ENCODE measurements at regions not wholly inside any gene's neighbourhood (a gene's known extent, or its start where the extent isn't known, plus 50 kb on each side); places are given as distances from the start of the nearest gene placed in this dataset.

DNA sequence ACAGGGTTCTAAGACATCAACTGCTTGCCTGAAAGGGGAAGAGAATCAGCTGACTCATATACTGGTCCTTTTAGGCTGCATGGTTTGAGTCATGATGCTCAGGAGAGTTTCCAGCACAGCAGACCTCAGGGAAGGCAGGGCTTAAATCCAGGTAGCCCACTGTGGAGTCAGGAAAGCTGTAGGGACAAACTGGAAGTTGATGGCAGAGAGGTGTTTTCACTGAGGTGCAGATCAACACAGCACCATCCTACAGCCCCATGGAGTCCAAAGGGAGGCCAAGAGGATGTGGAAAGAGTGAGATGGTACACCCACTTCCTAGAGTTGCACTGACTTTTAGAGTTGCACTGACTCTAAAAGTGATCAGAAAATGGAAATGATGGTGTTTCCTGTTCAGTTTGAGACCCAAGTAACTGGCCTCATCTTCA lies 252.4 kb upstream of the DUSP10 start:
- H3K27ac Mint-ChIP-seq (ENCODE audit: unreplicated experiment): no peak overlapping the region
- H3K27me3 Mint-ChIP-seq (ENCODE audit: insufficient read depth, unreplicated experiment): no peaks in the 10 kb centered on the region
- H3K4me3 ChIP-seq (ENCODE audit: low read depth, low read length): no peak overlapping the region
- intact Hi-C loops (cut with micrococcal nuclease; ENCODE audit: unreplicated experiment): loop anchor here (10.0 kb wide), 1 partner anchor 249 kb away; the partner anchor contains the start of gene DUSP10
- no peaks in the 10 kb centered on the region for H3K4me1 ChIP-seq
- no peaks in the 10 kb centered on the region for H3K4me1 Mint-ChIP-seq (ENCODE audit: low read depth, unreplicated experiment)
- DNase-seq: no peak
- no peaks in the 10 kb centered on the region for H3K27me3 ChIP-seq (replicated peaks; ENCODE audit: control insufficient read depth, insufficient read depth, low read length)
- BruUV-seq (replicated peaks): no TSS peak
- H3K9me3 ChIP-seq: no peaks in the 10 kb centered on the region
- no peaks in the 10 kb centered on the region for H3K9me3 Mint-ChIP-seq (ENCODE audit: unreplicated experiment)
- H3K4me3 Mint-ChIP-seq (ENCODE audit: unreplicated experiment): no peak overlapping the region
- ChIA-PET CTCF (no interaction called here), POLR2A (no interaction called here)
- TF ChIP-seq, protein P1, sequence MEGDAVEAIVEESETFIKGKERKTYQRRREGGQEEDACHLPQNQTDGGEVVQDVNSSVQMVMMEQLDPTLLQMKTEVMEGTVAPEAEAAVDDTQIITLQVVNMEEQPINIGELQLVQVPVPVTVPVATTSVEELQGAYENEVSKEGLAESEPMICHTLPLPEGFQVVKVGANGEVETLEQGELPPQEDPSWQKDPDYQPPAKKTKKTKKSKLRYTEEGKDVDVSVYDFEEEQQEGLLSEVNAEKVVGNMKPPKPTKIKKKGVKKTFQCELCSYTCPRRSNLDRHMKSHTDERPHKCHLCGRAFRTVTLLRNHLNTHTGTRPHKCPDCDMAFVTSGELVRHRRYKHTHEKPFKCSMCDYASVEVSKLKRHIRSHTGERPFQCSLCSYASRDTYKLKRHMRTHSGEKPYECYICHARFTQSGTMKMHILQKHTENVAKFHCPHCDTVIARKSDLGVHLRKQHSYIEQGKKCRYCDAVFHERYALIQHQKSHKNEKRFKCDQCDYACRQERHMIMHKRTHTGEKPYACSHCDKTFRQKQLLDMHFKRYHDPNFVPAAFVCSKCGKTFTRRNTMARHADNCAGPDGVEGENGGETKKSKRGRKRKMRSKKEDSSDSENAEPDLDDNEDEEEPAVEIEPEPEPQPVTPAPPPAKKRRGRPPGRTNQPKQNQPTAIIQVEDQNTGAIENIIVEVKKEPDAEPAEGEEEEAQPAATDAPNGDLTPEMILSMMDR (IDR thresholded peaks at IDR 0.05; ENCODE audit: insufficient read depth in 1 of 2, low read depth in 1 of 2, low read length in 1 of 2, severe bottlenecking in 1 of 2, unreplicated experiment in 1 of 2): no peak
- no peaks in the 10 kb centered on the region for H3K36me3 Mint-ChIP-seq (ENCODE audit: insufficient read depth, unreplicated experiment)
- no peaks in the 10 kb centered on the region for H3K36me3 ChIP-seq (ENCODE audit: control insufficient read depth, insufficient read depth, low read length)

GRCh38 chr1:221993444-221993948 lies 251.6 kb upstream of the DUSP10 start:
- BruUV-seq (replicated peaks): no TSS peak

DNA sequence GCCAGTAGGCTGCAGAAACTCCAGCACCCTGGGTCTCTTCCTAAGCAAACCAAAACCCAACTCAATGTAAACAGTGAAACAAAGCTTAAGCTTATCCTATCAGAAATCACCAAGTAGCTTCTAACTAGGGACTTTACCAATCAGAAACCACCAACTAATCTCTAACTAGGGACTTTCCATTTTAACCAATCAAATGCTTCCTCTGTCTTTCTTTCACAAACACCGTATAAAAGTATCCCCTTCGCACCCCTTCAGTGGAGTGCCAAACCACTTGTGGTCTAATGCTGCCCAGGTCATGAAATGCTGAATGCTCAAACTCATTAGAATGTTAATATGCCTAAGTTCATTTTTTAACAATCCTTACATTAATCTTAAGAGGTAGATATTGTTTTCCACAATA lies 250.5 kb upstream of the DUSP10 start:
- intact Hi-C loops (cut with micrococcal nuclease; ENCODE audit: unreplicated experiment): loop anchor here (10.0 kb wide), 1 partner anchor 248 kb away; the partner anchor contains the start of gene DUSP10
- H3K4me3 ChIP-seq (ENCODE audit: low read depth, low read length): no peak overlapping the region
- no peaks in the 10 kb centered on the region for H3K4me1 ChIP-seq
- no TSS peak for BruUV-seq (replicated peaks)
- Mint-ChIP-seq H3K27ac (ENCODE audit: unreplicated experiment) (no peak overlapping the region), H3K4me3 (ENCODE audit: unreplicated experiment) (no peak overlapping the region), H3K27me3 (ENCODE audit: insufficient read depth, unreplicated experiment) (no peaks in the 10 kb centered on the region), H3K4me1 (ENCODE audit: low read depth, unreplicated experiment) (no peaks in the 10 kb centered on the region), H3K36me3 (ENCODE audit: insufficient read depth, unreplicated experiment) (no peaks in the 10 kb centered on the region), H3K9me3 (ENCODE audit: unreplicated experiment) (no peaks in the 10 kb centered on the region)
- H3K27me3 ChIP-seq (replicated peaks; ENCODE audit: control insufficient read depth, insufficient read depth, low read length): no peaks in the 10 kb centered on the region
- no peaks in the 10 kb centered on the region for H3K36me3 ChIP-seq (ENCODE audit: control insufficient read depth, insufficient read depth, low read length)
- ChIA-PET CTCF (interaction anchor here (0.6 kb wide), 1 partner anchor 17 kb away, joined by 3 read pairs; no protein-coding TSS in a partner anchor), POLR2A (no interaction called here)
- no peak for DNase-seq
- TF ChIP-seq, protein P1 (IDR thresholded peaks at IDR 0.05; ENCODE audit: insufficient read depth in 1 of 2, low read depth in 1 of 2, low read length in 1 of 2, severe bottlenecking in 1 of 2, unreplicated experiment in 1 of 2): no peak
- no peaks in the 10 kb centered on the region for H3K9me3 ChIP-seq

More at GRCh38 chr1:221993444-221993948, 251.6 kb upstream of the DUSP10 start:
- intact Hi-C loops (cut with micrococcal nuclease; ENCODE audit: unreplicated experiment): loop anchor here (1.0 to 10.0 kb wide), 2 partner anchors 249 to 515 kb away; partner anchors contain the start of gene DUSP10
- no peaks in the 10 kb centered on the region for H3K36me3 ChIP-seq (ENCODE audit: control insufficient read depth, insufficient read depth, low read length)
- Mint-ChIP-seq H3K4me3 (ENCODE audit: unreplicated experiment) (no peak overlapping the region), H3K27ac (ENCODE audit: unreplicated experiment) (no peak overlapping the region), H3K9me3 (ENCODE audit: unreplicated experiment) (no peaks in the 10 kb centered on the region), H3K4me1 (ENCODE audit: low read depth, unreplicated experiment) (no peaks in the 10 kb centered on the region), H3K36me3 (ENCODE audit: insufficient read depth, unreplicated experiment) (no peaks in the 10 kb centered on the region), H3K27me3 (ENCODE audit: insufficient read depth, unreplicated experiment) (no peaks in the 10 kb centered on the region)
- CTCF ChIA-PET: no interaction called here
- POLR2A ChIA-PET: no interaction called here
- DNase-seq: no peak
- TF ChIP-seq, protein P1 (IDR thresholded peaks at IDR 0.05; ENCODE audit: insufficient read depth in 1 of 2, low read depth in 1 of 2, low read length in 1 of 2, severe bottlenecking in 1 of 2, unreplicated experiment in 1 of 2): peak in 1 of 2 experiments; percentile 5
- no peaks in the 10 kb centered on the region for H3K4me1 ChIP-seq
- H3K27me3 ChIP-seq (replicated peaks; ENCODE audit: control insufficient read depth, insufficient read depth, low read length): no peaks in the 10 kb centered on the region
- H3K9me3 ChIP-seq: no peaks in the 10 kb centered on the region
- no peak overlapping the region for H3K4me3 ChIP-seq (ENCODE audit: low read depth, low read length)

All from Caco-2 (cell line).